ENCODE measurements at regions not wholly inside any gene's neighbourhood (a gene's known extent, or its start where the extent isn't known, plus 50 kb on each side); places are given as distances from the start of the nearest gene placed in this dataset.
"Not testable (repeated sequence)": the region's sequence is repeated elsewhere in the genome, so short reads cannot be mapped to it uniquely, and the experiment has no call there.

DNA sequence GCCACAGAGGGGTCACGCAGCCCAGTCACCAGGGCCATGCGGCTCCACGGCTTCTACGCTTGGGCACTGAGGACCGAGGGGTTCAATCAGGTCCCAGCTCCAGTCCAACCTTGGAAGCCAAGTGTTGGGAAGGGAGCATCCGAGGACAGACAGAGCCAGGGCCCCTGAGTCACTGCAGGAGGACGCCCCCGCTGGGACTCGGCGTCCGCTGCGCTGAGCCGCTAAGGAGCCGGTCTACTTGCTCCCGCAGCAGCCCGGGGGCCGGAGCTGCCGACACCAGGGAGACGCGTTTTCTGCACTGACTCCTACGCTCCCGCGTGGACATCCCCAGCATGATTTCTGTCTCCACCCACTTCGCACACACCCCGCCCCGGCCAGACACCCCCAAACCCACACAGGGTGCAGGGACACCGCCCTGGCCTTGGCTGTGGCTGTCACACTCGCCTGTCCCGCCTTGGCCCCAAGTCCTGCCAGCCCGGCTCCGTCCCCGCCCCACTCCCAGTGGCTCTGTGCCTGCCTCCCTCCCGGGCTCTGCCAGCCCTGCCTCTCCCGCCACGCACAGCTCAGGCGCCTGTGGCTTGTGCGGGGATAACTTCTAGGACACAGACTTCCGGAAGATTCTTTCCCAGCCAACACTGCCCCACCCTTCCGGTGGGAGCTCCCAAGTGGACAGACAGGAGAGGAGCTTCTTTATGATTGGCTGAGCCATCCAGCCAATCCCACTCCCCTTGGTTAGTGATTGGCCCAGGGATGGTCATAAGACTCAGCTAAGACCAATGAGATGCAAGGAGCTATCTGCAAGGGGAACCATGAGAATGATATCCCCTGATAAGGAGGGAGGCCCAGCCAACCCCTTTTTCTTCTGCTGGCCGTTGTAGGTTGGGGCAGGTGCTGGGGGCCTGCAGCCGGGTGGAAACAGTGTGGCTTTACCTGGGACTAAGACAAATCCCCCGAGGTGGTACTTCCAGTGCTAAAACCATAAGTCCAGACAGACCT lies 118.9 kb upstream of the SFSWAP start:
- no peak for DNase-seq

DNA sequence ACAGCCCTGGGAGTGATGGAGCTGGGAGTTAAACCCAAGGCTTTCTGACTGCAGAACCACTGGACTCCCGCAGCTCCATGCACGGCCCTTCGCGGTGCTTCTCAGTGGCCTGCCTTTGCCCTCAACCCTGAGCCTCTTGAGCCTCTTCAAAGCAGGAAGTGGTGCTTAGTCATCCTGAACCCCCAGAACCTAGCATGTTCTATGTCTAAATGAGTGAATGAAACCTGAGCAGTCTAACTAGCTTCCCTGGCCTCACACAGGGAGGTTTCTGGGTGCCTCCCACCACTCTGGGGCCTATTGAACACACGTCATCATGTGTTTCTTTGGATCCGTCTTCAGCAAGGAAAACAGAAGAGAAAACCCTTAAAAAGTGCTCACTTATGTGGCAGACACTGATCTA lies 117.9 kb upstream of the SFSWAP start:
- DNase-seq = no peak

DNA sequence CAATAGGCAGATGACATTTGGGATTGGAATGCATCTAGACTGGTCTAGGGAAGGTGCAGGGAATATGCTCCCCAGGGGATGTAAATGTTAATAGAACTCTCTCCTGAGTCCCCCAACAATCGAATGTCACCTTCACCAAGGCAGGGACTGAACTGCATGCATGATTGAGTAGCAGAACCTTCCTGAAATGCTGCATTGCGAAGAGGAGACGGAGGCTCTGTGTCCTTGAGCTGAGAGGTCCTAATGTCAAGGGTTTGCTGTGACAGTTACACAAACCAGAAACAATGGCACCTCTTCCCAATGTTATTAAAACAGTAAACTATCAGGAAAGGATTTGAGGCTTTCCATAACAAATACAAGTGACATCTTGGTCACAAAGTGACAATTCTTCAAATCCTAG lies 117.5 kb upstream of the SFSWAP start:
- DNase-seq = no peak

DNA sequence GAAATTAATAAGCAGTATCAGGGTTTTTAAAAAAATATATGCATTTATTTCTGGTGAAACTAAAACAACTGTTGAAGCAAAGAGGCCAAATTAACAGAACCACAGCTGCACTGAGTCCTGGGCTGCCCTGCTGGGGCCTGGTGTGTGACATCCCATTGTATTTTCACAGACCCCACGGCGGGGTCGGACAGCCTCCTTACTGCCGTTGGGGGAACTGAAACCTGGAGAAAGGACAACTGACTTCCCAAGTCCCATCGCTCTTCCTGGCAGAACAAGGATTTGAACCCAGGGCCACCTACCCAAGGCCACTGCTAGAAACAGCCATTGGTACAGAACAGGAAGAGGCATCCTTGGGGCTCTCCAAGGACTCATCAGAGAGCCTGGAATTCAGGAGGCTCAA lies 114.8 kb upstream of the SFSWAP start:
- no peak for DNase-seq

- DNase-seq = no peak
Measured at GRCh38 chr12:131597333-131597732, 113.6 kb upstream of the SFSWAP start.

DNA sequence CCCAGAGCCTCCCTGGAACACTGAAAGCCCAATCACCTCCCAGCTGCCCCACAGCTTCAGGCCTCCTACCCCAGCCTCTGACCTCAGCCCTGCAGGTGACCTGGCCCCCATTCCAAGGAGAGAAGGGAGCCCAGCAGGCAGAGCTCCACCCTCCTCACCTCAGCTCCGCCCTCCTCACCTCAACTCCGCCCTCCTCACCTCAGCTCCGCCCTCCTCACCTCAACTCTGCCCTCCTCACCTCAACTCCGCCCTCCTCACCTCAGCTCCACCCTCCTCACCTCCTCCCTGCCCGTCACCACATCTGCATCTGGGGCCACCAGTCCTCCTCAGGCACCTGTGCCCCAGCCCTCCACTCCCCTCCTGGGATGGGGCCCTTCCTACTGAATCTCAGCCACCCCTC lies 112.2 kb upstream of the SFSWAP start:
- no peak for DNase-seq

DNA sequence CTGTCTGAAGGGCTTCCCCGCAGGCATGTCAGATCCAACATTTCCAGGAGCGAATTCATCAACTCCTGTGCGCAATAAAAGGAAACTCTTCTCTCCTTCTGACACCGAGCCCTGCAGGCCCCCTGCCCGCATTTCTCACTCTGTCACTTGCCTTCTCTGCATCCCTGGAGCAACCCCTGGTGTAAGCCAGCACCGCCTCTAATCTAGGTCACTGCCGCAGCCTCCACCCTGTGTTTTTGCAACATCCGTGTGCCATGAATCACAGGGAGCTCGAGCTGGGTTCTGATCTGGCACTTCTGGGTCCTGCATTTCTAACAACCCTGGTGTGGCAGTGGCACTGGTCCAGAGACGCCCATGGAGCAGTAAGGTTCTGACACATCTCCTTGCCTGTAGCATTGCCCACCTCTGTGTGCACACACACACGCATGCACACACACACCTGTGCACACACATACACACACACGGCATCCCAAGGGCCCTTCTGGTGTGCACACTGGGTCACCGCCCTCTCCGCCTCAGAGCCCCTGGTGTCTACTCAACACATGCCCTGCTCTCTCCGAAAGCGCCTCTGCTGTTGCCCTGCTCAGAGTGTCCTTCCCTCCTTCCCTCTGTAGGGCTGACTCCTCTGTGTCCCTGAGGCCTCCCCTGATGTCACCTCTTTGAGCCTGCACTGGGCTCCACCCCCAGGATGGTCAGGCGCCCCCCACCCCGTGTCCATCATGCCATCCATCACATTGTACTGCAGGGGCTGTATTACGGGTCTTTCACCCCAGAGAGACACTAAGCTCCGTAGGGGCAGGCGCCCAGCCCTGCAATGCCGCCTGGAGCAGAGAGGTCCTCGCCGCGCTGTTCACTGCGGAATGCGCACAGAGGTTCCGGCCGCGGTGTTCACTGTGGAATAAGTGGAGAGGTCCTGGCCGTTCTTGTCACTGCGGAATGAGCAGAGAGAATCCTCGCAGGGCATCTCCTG lies 111.4 kb upstream of the SFSWAP start:
- DNase-seq = no peak

GRCh38 chr12:131600160-131600532 lies 110.7 kb upstream of the SFSWAP start:
- DNase-seq = no peak

DNA sequence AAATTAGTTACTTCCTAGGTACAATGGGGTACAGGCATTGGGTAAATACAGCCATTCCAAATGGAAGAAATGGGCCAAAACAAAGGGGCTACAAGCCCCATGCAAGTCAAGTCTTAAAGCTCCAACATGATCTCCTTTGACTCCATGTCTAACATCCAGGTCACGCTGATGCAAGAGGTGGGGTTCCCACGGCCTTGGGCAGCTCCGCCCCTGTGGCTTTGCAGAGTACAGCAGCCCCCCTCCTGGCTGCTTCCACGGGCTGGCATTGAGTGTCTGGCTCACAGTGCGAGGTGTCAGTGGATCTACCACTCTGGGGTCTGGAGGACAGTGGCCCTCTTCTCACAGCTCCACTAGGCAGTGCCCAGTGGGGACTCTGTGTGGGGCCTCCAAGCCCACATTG lies 109.4 kb upstream of the SFSWAP start:
- DNase-seq = not testable (repeated sequence)

DNA sequence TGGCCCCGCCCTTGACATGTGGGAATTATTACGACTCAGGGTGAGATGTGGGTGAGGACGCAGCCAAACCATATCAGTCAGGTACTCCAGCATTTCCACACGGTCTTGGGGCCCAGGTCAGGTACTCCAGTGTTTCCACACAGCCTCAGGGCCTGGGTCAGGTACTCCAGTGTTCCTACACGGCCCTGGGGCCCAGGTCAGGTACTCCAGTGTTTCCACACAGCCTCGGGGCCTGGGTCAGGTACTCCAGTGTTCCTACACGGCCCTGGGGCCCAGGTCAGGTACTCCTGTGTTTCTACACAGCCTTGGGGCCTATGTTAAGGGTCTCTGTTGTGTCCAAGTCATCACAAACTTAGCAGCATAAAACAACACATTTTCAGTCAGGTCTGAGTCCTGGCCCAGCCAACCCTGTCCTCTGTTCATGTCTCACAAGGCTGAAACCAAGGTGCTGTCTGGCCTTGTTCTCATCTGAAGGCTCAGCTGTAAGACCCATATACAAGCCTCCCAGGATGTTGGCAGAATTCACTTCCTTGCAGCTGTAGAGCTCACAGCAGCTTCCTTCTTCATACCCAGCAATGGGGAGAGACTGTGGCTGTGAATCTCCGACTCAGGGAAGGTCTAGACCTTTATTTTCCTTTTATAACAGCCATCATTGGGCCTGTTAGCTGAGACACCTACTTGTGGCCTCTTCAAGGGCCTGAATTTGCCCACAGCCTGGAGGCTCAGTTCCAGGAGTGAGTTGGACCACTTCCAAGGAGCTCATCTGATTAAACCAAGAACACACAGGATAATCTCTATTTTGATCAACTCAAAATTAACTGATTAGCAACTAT lies 107.6 kb upstream of the SFSWAP start:
- DNase-seq = no peak

- no peak for DNase-seq
Measured at GRCh38 chr12:131603939-131604795, 106.7 kb upstream of the SFSWAP start.

DNA sequence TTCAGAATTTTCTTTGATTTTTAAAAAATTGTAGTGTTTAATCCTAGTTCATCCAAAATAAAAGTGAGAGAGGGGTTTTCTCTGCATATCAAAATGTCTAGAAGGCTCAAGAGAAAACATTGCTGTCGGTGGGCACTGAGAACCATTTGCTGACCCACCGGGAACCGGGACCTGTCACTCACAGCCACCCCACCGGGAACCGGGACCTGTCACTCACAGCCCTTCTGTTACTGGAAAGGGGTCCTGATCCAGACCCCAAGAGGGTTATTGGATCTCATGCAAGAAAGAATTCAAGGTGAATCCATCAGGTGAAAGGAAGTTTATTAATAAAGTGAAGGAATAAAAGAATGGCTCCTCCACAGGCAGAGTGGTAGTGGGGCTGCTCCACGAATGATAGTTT lies 106.0 kb upstream of the SFSWAP start:
- DNase-seq = no peak

GRCh38 chr12:131605304-131605829 lies 105.5 kb upstream of the SFSWAP start:
- DNase-seq = no peak

- DNase-seq = no peak
Measured at GRCh38 chr12:131606218-131606901, 104.5 kb upstream of the SFSWAP start.

DNA sequence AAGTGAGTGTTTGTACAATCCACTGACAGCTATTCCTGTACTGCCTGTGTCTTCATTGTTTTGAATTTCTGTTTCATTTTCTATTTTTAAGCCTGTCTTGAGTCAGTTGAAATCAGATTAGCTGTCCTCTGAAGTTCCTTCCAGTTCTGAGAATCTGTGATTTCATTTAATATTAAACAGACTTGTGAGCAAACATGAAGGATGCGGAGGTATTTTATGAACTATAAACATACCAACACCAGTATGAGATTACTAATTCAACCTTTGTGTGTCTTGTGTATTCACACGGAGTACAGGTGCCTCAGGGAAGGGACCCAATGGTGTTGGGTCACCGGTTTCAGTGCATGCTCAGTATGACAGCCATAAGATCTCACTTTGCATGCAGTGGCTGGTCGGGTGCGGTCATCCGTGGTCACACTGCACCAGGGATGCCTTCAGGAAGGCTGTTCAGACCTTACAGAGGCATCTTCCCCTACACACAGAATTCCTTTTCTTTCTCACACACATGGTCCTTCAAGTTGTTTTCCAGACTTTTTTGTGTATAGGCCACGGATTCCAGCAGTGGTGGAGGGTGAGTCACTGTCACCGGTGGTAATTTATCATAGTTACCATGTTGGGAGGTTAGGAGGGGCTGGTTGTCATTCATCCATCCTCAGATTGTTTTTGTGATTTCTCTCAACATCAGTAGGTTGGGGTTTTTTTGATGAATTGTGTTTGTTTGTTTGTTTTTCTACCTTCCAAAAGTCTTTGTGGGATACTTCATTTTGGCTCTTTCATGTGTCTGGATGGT lies 103.0 kb upstream of the SFSWAP start:
- DNase-seq = no peak

DNA sequence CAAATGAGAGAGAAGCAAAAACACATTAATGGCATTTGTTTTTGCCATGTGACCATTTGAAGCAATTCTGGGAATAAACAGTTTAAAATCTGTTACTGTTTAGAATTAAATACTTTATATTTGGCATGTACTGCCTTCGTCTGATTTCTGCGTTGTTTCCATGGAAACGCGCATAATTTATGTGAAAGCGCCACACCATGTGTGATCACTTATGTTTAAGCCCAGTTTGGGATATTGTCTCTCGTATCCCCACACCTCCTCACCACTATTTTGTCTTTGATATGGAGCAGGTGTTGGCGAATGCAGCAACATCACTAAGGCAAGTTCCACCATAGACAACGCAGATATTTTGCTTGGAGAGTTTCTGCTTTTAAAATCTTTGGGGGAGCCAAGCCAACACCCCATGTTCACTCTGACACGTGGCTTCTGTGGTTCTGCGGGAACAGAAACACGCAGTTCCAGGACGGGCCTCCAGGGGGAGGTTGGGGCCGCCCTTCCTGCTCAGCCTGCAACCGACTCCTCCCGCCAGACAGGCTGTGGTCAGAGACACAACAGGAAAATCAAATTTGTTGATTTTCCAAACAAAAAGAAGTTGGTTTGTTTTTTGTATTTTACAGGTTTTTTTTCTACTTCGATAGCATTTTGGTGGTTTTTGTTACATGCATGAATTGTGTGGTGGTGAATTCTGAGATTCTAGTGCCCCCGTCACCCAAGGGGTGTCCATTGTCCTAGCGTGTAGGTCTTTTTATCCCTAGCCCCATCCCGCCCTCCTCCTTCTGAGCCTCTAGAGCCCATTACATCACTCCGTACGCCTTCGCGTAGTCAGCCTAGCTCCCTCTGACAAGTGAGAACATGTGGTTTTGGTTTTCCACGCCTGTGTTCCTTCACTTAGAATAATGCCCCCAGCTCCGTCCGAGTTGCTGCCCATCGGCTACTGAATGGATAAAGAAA lies 101.9 kb upstream of the SFSWAP start:
- DNase-seq = peak; percentile 86

- DNase-seq = no peak
Measured at GRCh38 chr12:131609762-131610161, 101.1 kb upstream of the SFSWAP start.

DNA sequence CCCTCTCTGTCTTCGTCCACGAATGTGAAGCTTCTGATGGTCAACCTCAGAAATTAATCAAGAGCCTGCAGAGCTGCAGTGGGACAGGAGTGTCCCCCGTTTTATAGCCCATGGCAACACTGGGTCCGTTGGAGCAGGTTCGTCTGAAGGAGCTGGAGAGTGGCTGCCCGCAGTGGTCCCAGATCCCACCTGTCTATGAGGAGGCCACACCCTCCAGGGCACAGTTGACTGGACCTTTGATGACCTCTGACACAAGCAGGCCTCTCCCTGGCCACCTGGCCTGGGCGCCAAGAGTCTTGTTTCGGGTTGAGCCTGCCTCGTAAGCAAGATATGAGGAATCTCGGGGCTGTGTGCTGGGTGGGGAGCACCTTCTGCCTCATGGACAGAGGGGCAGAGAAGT lies 100.7 kb upstream of the SFSWAP start:
- no peak for DNase-seq

- no peak for DNase-seq
Measured at GRCh38 chr12:131610891-131611290, 100.0 kb upstream of the SFSWAP start.
